ENCODE measurements at regions not wholly inside any gene's neighbourhood (a gene's known extent, or its start where the extent isn't known, plus 50 kb on each side); places are given as distances from the start of the nearest gene placed in this dataset.

DNA sequence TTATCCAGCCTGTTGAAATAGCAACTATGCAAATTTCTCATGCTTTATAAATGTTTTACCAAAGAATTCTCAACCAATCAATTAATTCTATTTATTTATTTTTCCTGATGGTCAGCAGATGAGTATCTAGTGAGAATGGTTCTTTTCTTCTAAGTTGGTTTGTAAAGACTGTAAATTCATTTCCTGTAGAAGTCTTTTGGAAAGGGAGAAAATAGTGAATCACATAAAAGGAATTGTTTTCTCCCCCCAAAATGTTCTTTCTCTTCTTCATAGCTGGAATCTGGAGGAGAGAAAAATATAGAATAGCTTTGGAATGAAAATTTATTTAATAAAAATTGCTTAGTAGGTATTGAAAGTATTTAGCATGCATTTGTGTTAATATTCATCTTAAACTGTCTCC is 836.1 kb upstream of the ZEB2 start:
- TF ChIP-seq, protein P1, sequence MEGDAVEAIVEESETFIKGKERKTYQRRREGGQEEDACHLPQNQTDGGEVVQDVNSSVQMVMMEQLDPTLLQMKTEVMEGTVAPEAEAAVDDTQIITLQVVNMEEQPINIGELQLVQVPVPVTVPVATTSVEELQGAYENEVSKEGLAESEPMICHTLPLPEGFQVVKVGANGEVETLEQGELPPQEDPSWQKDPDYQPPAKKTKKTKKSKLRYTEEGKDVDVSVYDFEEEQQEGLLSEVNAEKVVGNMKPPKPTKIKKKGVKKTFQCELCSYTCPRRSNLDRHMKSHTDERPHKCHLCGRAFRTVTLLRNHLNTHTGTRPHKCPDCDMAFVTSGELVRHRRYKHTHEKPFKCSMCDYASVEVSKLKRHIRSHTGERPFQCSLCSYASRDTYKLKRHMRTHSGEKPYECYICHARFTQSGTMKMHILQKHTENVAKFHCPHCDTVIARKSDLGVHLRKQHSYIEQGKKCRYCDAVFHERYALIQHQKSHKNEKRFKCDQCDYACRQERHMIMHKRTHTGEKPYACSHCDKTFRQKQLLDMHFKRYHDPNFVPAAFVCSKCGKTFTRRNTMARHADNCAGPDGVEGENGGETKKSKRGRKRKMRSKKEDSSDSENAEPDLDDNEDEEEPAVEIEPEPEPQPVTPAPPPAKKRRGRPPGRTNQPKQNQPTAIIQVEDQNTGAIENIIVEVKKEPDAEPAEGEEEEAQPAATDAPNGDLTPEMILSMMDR (IDR thresholded peaks at IDR 0.05; ENCODE audit: low read depth, low read length): no peak
- DNase-seq: no peak
- no peak overlapping the region for H3K27ac ChIP-seq
- no peaks in the 10 kb centered on the region for H3K36me3 ChIP-seq
- no peak overlapping the region for H3K4me3 ChIP-seq (ENCODE audit: low read depth, low read length)
- H3K9me3 ChIP-seq (ENCODE audit: severe bottlenecking): no peaks in the 10 kb centered on the region
- no peaks in the 10 kb centered on the region for H3K27me3 ChIP-seq (ENCODE audit: insufficient read depth, low read depth, severe bottlenecking)

DNA sequence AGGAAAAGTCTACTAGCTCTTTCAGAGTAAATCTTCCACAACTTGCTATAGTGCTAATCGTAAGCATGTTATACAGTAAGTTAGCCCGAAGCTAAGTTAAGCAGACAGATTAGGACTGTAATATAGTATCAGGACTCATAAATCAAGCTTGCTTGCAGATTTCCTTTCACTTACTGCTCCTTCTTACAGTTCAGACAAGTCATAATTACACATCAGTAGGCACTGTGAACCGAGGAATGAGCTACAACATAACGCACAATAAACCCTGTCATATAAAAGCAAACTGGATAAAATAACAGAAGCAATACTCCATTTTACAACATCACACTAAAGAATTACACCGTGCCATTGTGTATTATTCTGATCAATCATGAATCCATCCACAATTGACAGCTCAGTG is 832.6 kb upstream of the ZEB2 start:
- H3K36me3 ChIP-seq: no peaks in the 10 kb centered on the region
- no peak overlapping the region for H3K4me3 ChIP-seq (ENCODE audit: low read depth, low read length)
- TF ChIP-seq, protein P1 (IDR thresholded peaks at IDR 0.05; ENCODE audit: low read depth, low read length): no peak
- no peaks in the 10 kb centered on the region for H3K27me3 ChIP-seq (ENCODE audit: insufficient read depth, low read depth, severe bottlenecking)
- no peak for DNase-seq
- H3K9me3 ChIP-seq (ENCODE audit: severe bottlenecking): no peaks in the 10 kb centered on the region
- no peak overlapping the region for H3K27ac ChIP-seq

DNA sequence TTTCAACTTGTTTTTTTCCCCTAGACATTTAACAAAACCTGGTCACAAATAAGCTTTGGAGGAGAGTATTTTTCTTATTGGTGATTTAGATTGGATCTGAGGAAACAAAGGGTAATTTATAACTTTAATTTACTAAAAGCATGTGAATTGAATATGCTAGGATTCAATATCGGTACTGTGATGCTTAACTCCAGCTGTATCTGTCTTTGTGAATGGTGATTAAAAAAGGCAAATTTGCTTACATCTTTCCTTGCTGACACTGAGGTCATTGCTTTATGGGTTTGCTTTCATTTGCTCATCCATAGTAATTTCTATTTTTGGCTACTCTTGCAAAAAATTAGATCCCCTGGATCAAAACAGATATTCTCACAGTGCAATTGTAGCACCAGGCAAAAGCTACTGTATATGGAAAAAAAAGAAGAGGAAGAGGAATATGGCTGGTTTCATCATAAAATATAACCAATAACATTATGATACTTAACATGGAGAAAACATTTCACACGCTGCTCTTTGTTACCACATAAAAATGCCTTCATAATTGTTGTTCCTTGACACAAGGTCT is 832.0 kb upstream of the ZEB2 start:
- TF ChIP-seq, protein P1 (IDR thresholded peaks at IDR 0.05; ENCODE audit: low read depth, low read length): no peak

GRCh38 chr2:145350011-145350410 is 830.1 kb upstream of the ZEB2 start:
- no peak for DNase-seq
- TF ChIP-seq, protein P1 (IDR thresholded peaks at IDR 0.05; ENCODE audit: low read depth, low read length): no peak
- Histone ChIP-seq H3K27ac (no peak overlapping the region), H3K27me3 (ENCODE audit: insufficient read depth, low read depth, severe bottlenecking) (no peaks in the 10 kb centered on the region), H3K4me3 (ENCODE audit: low read depth, low read length) (no peak overlapping the region), H3K36me3 (no peaks in the 10 kb centered on the region), H3K9me3 (ENCODE audit: severe bottlenecking) (no peaks in the 10 kb centered on the region)

More for the DNA sequence above, 832.0 kb upstream of the ZEB2 start:
- DNase-seq: no peak
- Histone ChIP-seq H3K36me3 (no peaks in the 10 kb centered on the region), H3K27me3 (ENCODE audit: insufficient read depth, low read depth, severe bottlenecking) (no peaks in the 10 kb centered on the region), H3K4me3 (ENCODE audit: low read depth, low read length) (no peak overlapping the region), H3K9me3 (ENCODE audit: severe bottlenecking) (no peaks in the 10 kb centered on the region), H3K27ac (no peak overlapping the region)

GRCh38 chr2:145344076-145344724 is 824.3 kb upstream of the ZEB2 start:
- TF ChIP-seq, protein P1 (IDR thresholded peaks at IDR 0.05; ENCODE audit: low read depth, low read length): no peak
- no peak overlapping the region for H3K4me3 ChIP-seq (ENCODE audit: low read depth, low read length)
- H3K9me3 ChIP-seq (ENCODE audit: severe bottlenecking): no peaks in the 10 kb centered on the region
- H3K36me3 ChIP-seq: no peaks in the 10 kb centered on the region
- H3K27ac ChIP-seq: no peak overlapping the region
- H3K27me3 ChIP-seq (ENCODE audit: insufficient read depth, low read depth, severe bottlenecking): no peaks in the 10 kb centered on the region
- DNase-seq: no peak

- Histone ChIP-seq H3K9me3 (ENCODE audit: severe bottlenecking) (no peaks in the 10 kb centered on the region), H3K27me3 (ENCODE audit: insufficient read depth, low read depth, severe bottlenecking) (no peaks in the 10 kb centered on the region), H3K4me3 (ENCODE audit: low read depth, low read length) (no peak overlapping the region), H3K36me3 (no peaks in the 10 kb centered on the region), H3K27ac (no peak overlapping the region)
- TF ChIP-seq, protein P1 (IDR thresholded peaks at IDR 0.05; ENCODE audit: low read depth, low read length): no peak
- no peak for DNase-seq
These were observed 823.4 kb upstream of the ZEB2 start for GRCh38 chr2:145343287-145343686.

All from WERI-Rb-1 (cell line).